A549 (cell line): ENCODE measurements at regions not wholly inside any gene's neighbourhood (a gene's known extent, or its start where the extent isn't known, plus 50 kb on each side); places are given as distances from the start of the nearest gene placed in this dataset.

Experiments
- ATAC-seq, 2 experiments: fragments of 200-7000 bp in 1 of 2; fragments of >200 bp in 1 of 2; cut with Nextera tagmentation in 1 of 2; cut with Tn5 transposase in 1 of 2; 3 replicates each; pipeline versions ENCODE4 v1.8.0 to v1.9.1; 2018 to 2020; ENCODE audit warnings: mild to moderate bottlenecking in 1 of 2, moderate library complexity in 1 of 2
- CTCF ChIA-PET: fragments of 300-600 bp; sonication (Branson Sonifier 250); formaldehyde crosslinking; extraction: SDS; loops from one replicate; lab custom pipeline; 2021; ENCODE audit warnings: antibody characterized with exemption, inconsistent platforms; lab: Yijun Ruan, JAX
- POLR2A ChIA-PET: fragments of 350-600 bp; formaldehyde crosslinking; extraction: SDS; loops from one replicate; lab custom pipeline; 2021; ENCODE audit warnings: antibody characterized with exemption, inconsistent platforms; lab: Yijun Ruan, JAX
- DNase-seq, 2 experiments: peaks; one replicate each; pipeline versions ENCODE4 v3.0.0 to v3.0.0-alpha.2; 2011 to 2016; ENCODE audit warnings: low read depth in 1 of 2, low spot score in 1 of 2
- FAIRE-seq: peaks from 2 replicates; lab custom pipeline; 2011; peaks lifted over from hg19 to GRCh38; lab: Jason Lieb, UNC
- H3K27ac ChIP-seq, 2 experiments: fragments of >200 bp; sonication (Bioruptor Twin); formaldehyde crosslinking; 3 replicates each; pipeline ENCODE4 v1.5.1; 2016 to 2017
- H3K4me1 ChIP-seq: fragments of >200 bp; sonication (Bioruptor Twin); formaldehyde crosslinking; 3 replicates; pipeline ENCODE4 v1.6.1; 2016
- H3K4me2 ChIP-seq: fragments of >200 bp; sonication (Bioruptor Twin); formaldehyde crosslinking; 3 replicates; pipeline ENCODE4 v1.6.1; 2016
- H3K4me3 ChIP-seq: fragments of >200 bp; sonication (Bioruptor Twin); formaldehyde crosslinking; 3 replicates; pipeline ENCODE4 v1.5.1; 2016
- H3K9me3 ChIP-seq: fragments of >200 bp; sonication (Bioruptor Twin); formaldehyde crosslinking; 3 replicates; pipeline ENCODE4 v1.6.1; 2016
- BHLHE40 ChIP-seq: IDR thresholded peaks from 2 replicates; pipeline ENCODE4 v1.6.1; 2012; ENCODE audit warnings: low read depth, low read length, inconsistent platforms
- CBX8 ChIP-seq: fragments of 200-600 bp; sonication (generic); IDR thresholded peaks from 2 replicates; pipeline ENCODE4 v1.6.1; 2016
- CHD2 ChIP-seq: fragments of 150-350 bp; IDR thresholded peaks from 2 replicates; pipeline ENCODE4 v1.6.1; 2014; ENCODE audit warnings: low read length; ENCODE audit not compliant: partially characterized antibody
- CTCF ChIP-seq: fragments of >200 bp; sonication (Bioruptor Twin); formaldehyde crosslinking; IDR thresholded peaks from 3 replicates; pipeline ENCODE4 v1.5.1; 2016
- EP300 ChIP-seq, 2 experiments: fragments of >200 bp; sonication (Bioruptor Twin); formaldehyde crosslinking; IDR thresholded peaks; 2 replicates in 1 of 2; 3 replicates in 1 of 2; pipeline ENCODE4 v1.6.1; 2016 to 2017
- FOSB ChIP-seq: fragments of 250-450 bp; sonication (Bioruptor Pico); IDR thresholded peaks from 2 replicates; pipeline ENCODE4 v1.5.0; 2020; ENCODE audit warnings: mild to moderate bottlenecking, moderate library complexity
- FOSL2 ChIP-seq, 2 experiments: fragments of 450-650 bp in 1 of 2; fragments of >200 bp in 1 of 2; sonication (Bioruptor Twin) in 1 of 2; formaldehyde crosslinking; IDR thresholded peaks; 2 replicates each; pipeline versions ENCODE4 v1.5.0 to v1.6.1; 2016 to 2020; ENCODE audit warnings: mild to moderate bottlenecking in 1 of 2, moderate library complexity in 1 of 2
- GATA3 ChIP-seq: IDR thresholded peaks from 2 replicates; pipeline ENCODE4 v1.6.1; 2012; ENCODE audit warnings: borderline replicate concordance
- HES2 ChIP-seq: fragments of >200 bp; sonication (Bioruptor Twin); formaldehyde crosslinking; IDR thresholded peaks from 2 replicates; pipeline ENCODE4 v1.6.1; 2016
- HMGXB4 ChIP-seq: fragments of 250-450 bp; sonication (Bioruptor Pico); IDR thresholded peaks from 2 replicates; pipeline ENCODE4 v1.5.0; 2021; ENCODE audit warnings: mild to moderate bottlenecking, moderate library complexity, borderline replicate concordance
- HOXA7 ChIP-seq: fragments of 250-450 bp; sonication (Bioruptor Pico); IDR thresholded peaks from 2 replicates; pipeline ENCODE4 v1.5.0; 2020; ENCODE audit warnings: mild to moderate bottlenecking, moderate library complexity
- HOXB13 ChIP-seq: fragments of 250-450 bp; sonication (Bioruptor Pico); IDR thresholded peaks from 2 replicates; pipeline ENCODE4 v1.5.0; 2020; ENCODE audit warnings: low read depth, mild to moderate bottlenecking, moderate library complexity
- HOXB5 ChIP-seq: fragments of 250-450 bp; sonication (Bioruptor Pico); IDR thresholded peaks from 2 replicates; pipeline ENCODE4 v1.5.0; 2020; ENCODE audit warnings: mild to moderate bottlenecking, moderate library complexity
- KDM5A ChIP-seq: fragments of 200-600 bp; sonication (generic); IDR thresholded peaks from 2 replicates; pipeline ENCODE4 v1.6.1; 2016; ENCODE audit warnings: antibody characterized with exemption, mild to moderate bottlenecking
- MAX ChIP-seq: IDR thresholded peaks from 2 replicates; pipeline ENCODE4 v1.6.1; 2012
- NFE2L2 ChIP-seq: fragments of 150-350 bp; conservative IDR thresholded peaks from 2 replicates; pipeline ENCODE4 v1.6.1; 2014; ENCODE audit warnings: low read length
- NPAS2 ChIP-seq: fragments of 250-450 bp; sonication (Bioruptor Pico); IDR thresholded peaks from 2 replicates; pipeline ENCODE4 v1.8.0; 2022; ENCODE audit warnings: mild to moderate bottlenecking, moderate library complexity, borderline replicate concordance
- NR3C1 ChIP-seq: fragments of >200 bp; sonication (Bioruptor Twin); formaldehyde crosslinking; IDR thresholded peaks from 3 replicates; pipeline ENCODE4 v1.6.1; 2017
- PHF8 ChIP-seq: fragments of 200-600 bp; sonication (generic); IDR thresholded peaks from 2 replicates; pipeline ENCODE4 v1.6.1; 2016; ENCODE audit warnings: low read depth, mild to moderate bottlenecking, antibody characterized with exemption, moderate library complexity, borderline replicate concordance
- RCOR1 ChIP-seq: fragments of 150-350 bp; IDR thresholded peaks from 2 replicates; pipeline ENCODE4 v1.6.1; 2014; ENCODE audit warnings: antibody characterized with exemption, low read length, low read depth
- REST ChIP-seq: fragments of 200-600 bp; sonication (generic); IDR thresholded peaks from 2 replicates; pipeline ENCODE4 v1.6.1; 2016; ENCODE audit warnings: antibody characterized with exemption, mild to moderate bottlenecking, moderate library complexity
- RFX5 ChIP-seq: fragments of 450-650 bp; IDR thresholded peaks from 2 replicates; pipeline ENCODE4 v1.7.1; 2014; ENCODE audit warnings: antibody characterized with exemption, mild to moderate bottlenecking, moderate library complexity
- RNF2 ChIP-seq: fragments of 200-600 bp; sonication (generic); IDR thresholded peaks from 2 replicates; pipeline ENCODE4 v1.6.1; 2016; ENCODE audit warnings: low read depth, mild to moderate bottlenecking, antibody characterized with exemption, moderate library complexity, borderline replicate concordance
- SMC3 ChIP-seq: fragments of >200 bp; sonication (Bioruptor Twin); formaldehyde crosslinking; IDR thresholded peaks from 3 replicates; pipeline ENCODE4 v1.6.1; 2018; ENCODE audit warnings: inconsistent platforms
- SREBF2 ChIP-seq: fragments of 450-650 bp; IDR thresholded peaks from 2 replicates; pipeline ENCODE4 v1.6.1; 2014; ENCODE audit warnings: mild to moderate bottlenecking, moderate library complexity
- TP53 ChIP-seq: fragments of 250-450 bp; sonication (Bioruptor Pico); IDR thresholded peaks from 2 replicates; pipeline ENCODE4 v1.5.0; 2021; ENCODE audit warnings: mild to moderate bottlenecking, moderate library complexity
- ZC3H11A ChIP-seq: fragments of 450-650 bp; IDR thresholded peaks from 2 replicates; pipeline ENCODE4 v1.6.1; 2014; ENCODE audit warnings: antibody characterized with exemption, mild to moderate bottlenecking
- ZFP36 ChIP-seq: fragments of 450-650 bp; IDR thresholded peaks from 2 replicates; pipeline ENCODE4 v1.6.1; 2014; ENCODE audit warnings: borderline replicate concordance; ENCODE audit not compliant: partially characterized antibody
- WGBS: methylation state at CpG from one replicate; pipeline ENCODE4 v1.1.6; 2017; ENCODE audit errors: missing lambda C conversion rate; 5-methylcytosine and 5-hydroxymethylcytosine counted together

- POLR2A ChIA-PET, result no interaction called here
- no peak overlapping the region for H3K4me2 ChIP-seq
- no peak overlapping the region for H3K27ac ChIP-seq
- DNase-seq, result no peak
- FAIRE-seq, result no peak
- H3K4me3 ChIP-seq, result no peak overlapping the region
- no peaks in the 10 kb centered on the region for H3K9me3 ChIP-seq
- no peaks in the 10 kb centered on the region for H3K4me1 ChIP-seq
- CTCF ChIA-PET, result no interaction called here
- WGBS, result 0% methylated on average over 3 of the region's 3 CpGs
- ATAC-seq, result no peak
- no peak for TF ChIP-seq HES2
These were observed 182.9 kb upstream of the PBDC1 start for GRCh38 chrX:75989806-75990590.

- DNase-seq (no peak), FAIRE-seq (no peak), ATAC-seq (no peak)
- no peaks in the 10 kb centered on the region for H3K4me1 ChIP-seq
- H3K4me3 ChIP-seq, result no peak overlapping the region
- no peak for TF ChIP-seq NFE2L2
- no peak for TF ChIP-seq EP300 (IDR thresholded peaks at IDR 0.05)
- TF ChIP-seq HOXB13 (CRISPR knock-in tag), result no peak
- no peak for TF ChIP-seq RCOR1
- TF ChIP-seq RFX5, result no peak
- no peak for TF ChIP-seq CBX8
- TF ChIP-seq SREBF2, result no peak
- TF ChIP-seq MAX, result no peak
- no peak for TF ChIP-seq HOXB5 (CRISPR knock-in tag)
- no peak overlapping the region for H3K27ac ChIP-seq
- no peaks in the 10 kb centered on the region for H3K9me3 ChIP-seq
- ChIA-PET POLR2A (no interaction called here), CTCF (no interaction called here)
- H3K4me2 ChIP-seq, result no peak overlapping the region
- WGBS, result 0% methylated on average over 2 of the region's 3 CpGs
These were observed 175.2 kb upstream of the PBDC1 start for GRCh38 chrX:75997692-75998091.

- H3K27ac ChIP-seq, result no peak overlapping the region
- CTCF ChIA-PET, result no interaction called here
- TF ChIP-seq TP53 (CRISPR knock-in tag), result no peak
- TF ChIP-seq RNF2, result no peak
- no peak for TF ChIP-seq HOXA7 (CRISPR knock-in tag)
- no peak for TF ChIP-seq CHD2
- TF ChIP-seq CBX8, result no peak
- TF ChIP-seq ZC3H11A, result no peak
- TF ChIP-seq NR3C1, result no peak
- no peak for TF ChIP-seq SMC3
- no peak for TF ChIP-seq FOSL2 (IDR thresholded peaks at IDR 0.05)
- no peak for TF ChIP-seq FOSL2 (CRISPR knock-in tag; IDR thresholded peaks at IDR 0.05)
- no peak for TF ChIP-seq REST
- no peak for TF ChIP-seq PHF8
- no peak for TF ChIP-seq KDM5A
- no peak for TF ChIP-seq HMGXB4
- TF ChIP-seq NPAS2 (CRISPR knock-in tag), result no peak
- no peak for TF ChIP-seq ZFP36
- TF ChIP-seq GATA3, result no peak
- no peak for TF ChIP-seq BHLHE40
- TF ChIP-seq FOSB, result no peak
- no peak for TF ChIP-seq CTCF
- TF ChIP-seq, all 56 proteins: peak for 0
- 0% methylated on average over 2 of the region's 3 CpGs for WGBS
- POLR2A ChIA-PET, result no interaction called here
- no peak for FAIRE-seq
- no peak for ATAC-seq
- no peak overlapping the region for H3K4me2 ChIP-seq
- no peaks in the 10 kb centered on the region for H3K9me3 ChIP-seq
- no peak for DNase-seq
- H3K4me1 ChIP-seq, result no peaks in the 10 kb centered on the region
- no peak overlapping the region for H3K4me3 ChIP-seq
These were observed 158.5 kb upstream of the PBDC1 start for GRCh38 chrX:76014321-76014720.
